ENCODE measurements at regions not wholly inside any gene's neighbourhood (a gene's known extent, or its start where the extent isn't known, plus 50 kb on each side); places are given as distances from the start of the nearest gene placed in this dataset.

- no peaks in the 10 kb centered on the region for H3F3A ChIP-seq (ENCODE audit: insufficient read depth)
- H3K4me3 ChIP-seq (ENCODE audit: insufficient read depth, low read length, poor library complexity, severe bottlenecking), result no peak overlapping the region
- H3K9ac ChIP-seq (ENCODE audit: low read length), result no peak overlapping the region
- no peaks in the 10 kb centered on the region for H3K36me3 ChIP-seq (ENCODE audit: low read length)
- no peak for TF ChIP-seq EZH2phosphoT487 (conservative IDR thresholded peaks at IDR 0.05; ENCODE audit: low read length)
- TF ChIP-seq, protein P1, sequence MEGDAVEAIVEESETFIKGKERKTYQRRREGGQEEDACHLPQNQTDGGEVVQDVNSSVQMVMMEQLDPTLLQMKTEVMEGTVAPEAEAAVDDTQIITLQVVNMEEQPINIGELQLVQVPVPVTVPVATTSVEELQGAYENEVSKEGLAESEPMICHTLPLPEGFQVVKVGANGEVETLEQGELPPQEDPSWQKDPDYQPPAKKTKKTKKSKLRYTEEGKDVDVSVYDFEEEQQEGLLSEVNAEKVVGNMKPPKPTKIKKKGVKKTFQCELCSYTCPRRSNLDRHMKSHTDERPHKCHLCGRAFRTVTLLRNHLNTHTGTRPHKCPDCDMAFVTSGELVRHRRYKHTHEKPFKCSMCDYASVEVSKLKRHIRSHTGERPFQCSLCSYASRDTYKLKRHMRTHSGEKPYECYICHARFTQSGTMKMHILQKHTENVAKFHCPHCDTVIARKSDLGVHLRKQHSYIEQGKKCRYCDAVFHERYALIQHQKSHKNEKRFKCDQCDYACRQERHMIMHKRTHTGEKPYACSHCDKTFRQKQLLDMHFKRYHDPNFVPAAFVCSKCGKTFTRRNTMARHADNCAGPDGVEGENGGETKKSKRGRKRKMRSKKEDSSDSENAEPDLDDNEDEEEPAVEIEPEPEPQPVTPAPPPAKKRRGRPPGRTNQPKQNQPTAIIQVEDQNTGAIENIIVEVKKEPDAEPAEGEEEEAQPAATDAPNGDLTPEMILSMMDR (IDR thresholded peaks at IDR 0.05; ENCODE audit: insufficient read depth, low read length, poor library complexity, severe bottlenecking), result no peak
- H3K27me3 ChIP-seq (ENCODE audit: low read length), result no peaks in the 10 kb centered on the region
- no peaks in the 10 kb centered on the region for H4K20me1 ChIP-seq (ENCODE audit: low read depth, low read length)
- no peaks in the 10 kb centered on the region for H3K79me2 ChIP-seq (ENCODE audit: insufficient read depth, low read length)
- H3K9me2 ChIP-seq (replicated peaks; ENCODE audit: insufficient read depth, low read length), result no peaks in the 10 kb centered on the region
- peaks cover 26% of the 10 kb centered on the region; the same call in 1 of the 2 replicates for H3K9me3 ChIP-seq (ENCODE audit: insufficient read depth, low read length)
- H3K27ac ChIP-seq (ENCODE audit: low read depth, low read length), result no peak overlapping the region
- peak overlapping the region; percentile 63 for H2AFZ ChIP-seq (ENCODE audit: low read depth, low read length, severe bottlenecking)
- H3K4me2 ChIP-seq (ENCODE audit: low read depth, low read length, poor library complexity, severe bottlenecking), result no peak overlapping the region
Measured at GRCh38 chr3:35389907-35390306, 249.4 kb upstream of the ARPP21 start.

DNA sequence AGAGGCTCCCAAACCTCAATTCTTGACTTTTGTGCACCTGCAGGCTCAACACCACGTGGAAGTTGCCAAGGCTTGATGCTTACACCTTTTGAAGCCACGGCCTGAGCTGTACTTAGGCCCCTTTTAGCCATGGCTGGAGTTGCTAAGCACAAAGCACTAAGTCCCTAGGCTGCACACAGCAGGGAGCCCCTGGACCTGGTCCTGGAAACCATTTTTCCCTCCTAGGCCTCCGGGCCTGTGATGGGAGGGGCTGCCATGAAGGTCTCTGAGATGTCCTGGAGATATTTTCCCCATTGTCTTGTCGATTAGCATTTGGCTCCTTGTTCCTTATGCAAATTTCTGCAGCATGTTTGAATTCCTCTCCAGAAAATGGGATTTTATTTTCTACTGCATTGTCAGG lies 247.1 kb upstream of the ARPP21 start:
- Histone ChIP-seq H3F3A (ENCODE audit: insufficient read depth) (no peaks in the 10 kb centered on the region), H3K36me3 (ENCODE audit: low read length) (no peaks in the 10 kb centered on the region), H3K79me2 (ENCODE audit: insufficient read depth, low read length) (no peaks in the 10 kb centered on the region), H3K4me2 (ENCODE audit: low read depth, low read length, poor library complexity, severe bottlenecking) (no peak overlapping the region), H3K27ac (ENCODE audit: low read depth, low read length) (no peak overlapping the region), H3K9me3 (ENCODE audit: insufficient read depth, low read length) (peaks cover 26% of the 10 kb centered on the region; the same call in 1 of the 2 replicates), H3K27me3 (ENCODE audit: low read length) (no peaks in the 10 kb centered on the region), H3K9ac (ENCODE audit: low read length) (no peak overlapping the region), H2AFZ (ENCODE audit: low read depth, low read length, severe bottlenecking) (no peak overlapping the region), H3K9me2 (replicated peaks; ENCODE audit: insufficient read depth, low read length) (no peaks in the 10 kb centered on the region), H3K4me3 (ENCODE audit: insufficient read depth, low read length, poor library complexity, severe bottlenecking) (no peak overlapping the region), H4K20me1 (ENCODE audit: low read depth, low read length) (no peaks in the 10 kb centered on the region)
- TF ChIP-seq EZH2phosphoT487 (conservative IDR thresholded peaks at IDR 0.05; ENCODE audit: low read length), result no peak
- TF ChIP-seq, protein P1 (IDR thresholded peaks at IDR 0.05; ENCODE audit: insufficient read depth, low read length, poor library complexity, severe bottlenecking), result no peak

GRCh38 chr3:35393901-35394799 lies 245.2 kb upstream of the ARPP21 start:
- Histone ChIP-seq H2AFZ (ENCODE audit: low read depth, low read length, severe bottlenecking) (no peak overlapping the region), H3K27me3 (ENCODE audit: low read length) (no peaks in the 10 kb centered on the region), H3K79me2 (ENCODE audit: insufficient read depth, low read length) (no peaks in the 10 kb centered on the region), H3K4me3 (ENCODE audit: insufficient read depth, low read length, poor library complexity, severe bottlenecking) (no peak overlapping the region), H3F3A (ENCODE audit: insufficient read depth) (no peaks in the 10 kb centered on the region), H3K36me3 (ENCODE audit: low read length) (no peaks in the 10 kb centered on the region), H3K9me3 (ENCODE audit: insufficient read depth, low read length) (peaks cover 26% of the 10 kb centered on the region; the same call in 1 of the 2 replicates), H3K4me2 (ENCODE audit: low read depth, low read length, poor library complexity, severe bottlenecking) (no peak overlapping the region), H3K9me2 (replicated peaks; ENCODE audit: insufficient read depth, low read length) (no peaks in the 10 kb centered on the region), H4K20me1 (ENCODE audit: low read depth, low read length) (no peaks in the 10 kb centered on the region), H3K27ac (ENCODE audit: low read depth, low read length) (no peak overlapping the region), H3K9ac (ENCODE audit: low read length) (no peak overlapping the region)
- TF ChIP-seq, protein P1 (IDR thresholded peaks at IDR 0.05; ENCODE audit: insufficient read depth, low read length, poor library complexity, severe bottlenecking), result no peak
- TF ChIP-seq EZH2phosphoT487 (conservative IDR thresholded peaks at IDR 0.05; ENCODE audit: low read length), result no peak
